AG09319 (cell line): ENCODE measurements at regions not wholly inside any gene's neighbourhood (a gene's known extent, or its start where the extent isn't known, plus 50 kb on each side); places are given as distances from the start of the nearest gene placed in this dataset.

ENCODE experiments used
- DNase-seq: peaks from one replicate; pipeline ENCODE4 v3.0.0-alpha.2; 2010; ENCODE audit warnings: low read depth; ENCODE audit errors: extremely low read depth
- CTCF ChIP-seq: IDR thresholded peaks from 2 replicates; pipeline ENCODE4 v1.5.1; 2011; ENCODE audit warnings: low read depth, mild to moderate bottlenecking, inconsistent platforms, low read length, moderate library complexity

- TF ChIP-seq CTCF, result no peak
- no peak for DNase-seq
Measured at GRCh38 chr16:63945806-63946205, 1176.1 kb downstream of the CDH11 start.

- DNase-seq, result no peak
- no peak for TF ChIP-seq CTCF
Measured at GRCh38 chr16:63943566-63943965, 1178.3 kb downstream of the CDH11 start.

- TF ChIP-seq CTCF, result no peak
Measured at GRCh38 chr16:63938661-63939060, 1183.2 kb downstream of the CDH11 start.

GRCh38 chr16:63933841-63934240, 1188.0 kb downstream of the CDH11 start:
- DNase-seq, result no peak
- TF ChIP-seq CTCF, result no peak

More at GRCh38 chr16:63938661-63939060, 1183.2 kb downstream of the CDH11 start:
- no peak for DNase-seq

GRCh38 chr16:63928421-63928820, 1193.4 kb downstream of the CDH11 start:
- DNase-seq, result no peak
- no peak for TF ChIP-seq CTCF

- no peak for DNase-seq
- no peak for TF ChIP-seq CTCF
Measured at GRCh38 chr16:63925221-63925620, 1196.6 kb downstream of the CDH11 start.

- DNase-seq, result no peak
- TF ChIP-seq CTCF, result no peak
Measured at GRCh38 chr16:63922560-63922959, 1199.3 kb downstream of the CDH11 start.
